Gastrocnemius medialis (tissue), 4 donors: ENCODE measurements at regions not wholly inside any gene's neighbourhood (a gene's known extent, or its start where the extent isn't known, plus 50 kb on each side); places are given as distances from the start of the nearest gene placed in this dataset.

Source experiments
- ATAC-seq, 2 donors: fragments of 150-250 bp; one replicate each; pipeline ENCODE4 v1.9.1; 2016
- DNase-seq, 2 donors: peaks; one replicate each; pipeline ENCODE4 v3.0.0-alpha.2; 2019
- H3K27ac ChIP-seq, 4 donors: fragments of 200-600 bp; sonication (generic); 1 replicate in 1 of 4; 2 replicates in 3 of 4; pipeline ENCODE4 v1.5.1; 2016 to 2018; ENCODE audit warnings: mild to moderate bottlenecking in 2 of 4, moderate library complexity in 1 of 4
- H3K27me3 ChIP-seq, 3 donors: fragments of 200-600 bp; sonication (generic) in 2 of 3; 1 replicate in 1 of 3; 2 replicates in 2 of 3; pipeline versions ENCODE4 v1.5.1 to v1.6.0; 2016 to 2019; ENCODE audit warnings: mild to moderate bottlenecking in 1 of 3, moderate library complexity in 1 of 3
- H3K36me3 ChIP-seq, 2 donors: fragments of 200-600 bp; sonication (generic) in 1 of 2; one replicate each; pipeline ENCODE4 v1.5.1; 2017 to 2018
- H3K4me1 ChIP-seq, 2 donors: fragments of 200-600 bp; sonication (generic) in 1 of 2; one replicate each; pipeline ENCODE4 v1.5.1; 2016 to 2017; ENCODE audit warnings: mild to moderate bottlenecking in 2 of 2
- H3K4me3 ChIP-seq, 4 donors: fragments of 200-600 bp; sonication (generic) in 3 of 4; 1 replicate in 1 of 4; 2 replicates in 3 of 4; pipeline ENCODE4 v1.5.1; 2016 to 2019; ENCODE audit warnings: mild to moderate bottlenecking in 2 of 4
- H3K9me3 ChIP-seq, 3 donors: fragments of 200-600 bp; sonication (generic) in 2 of 3; 1 replicate in 1 of 3; 2 replicates in 2 of 3; pipeline ENCODE4 v1.5.1; 2016 to 2019
- CTCF ChIP-seq, 5 experiments: fragments of 450-650 bp in 3 of 5; fragments of 200-600 bp in 2 of 5; sonication (generic) in 2 of 5; IDR thresholded peaks in 4 of 5; conservative IDR thresholded peaks in 1 of 5; 1 replicate in 4 of 5; 2 replicates in 1 of 5; pipeline ENCODE4 v1.5.1; 2016 to 2019; ENCODE audit warnings: antibody characterized with exemption in 5 of 5, mild to moderate bottlenecking in 3 of 5, moderate library complexity in 3 of 5
- POLR2A ChIP-seq, 2 donors: fragments of 450-650 bp; IDR thresholded peaks; one replicate each; pipeline ENCODE4 v1.6.1; 2017; ENCODE audit warnings: antibody characterized with exemption in 2 of 2, mild to moderate bottlenecking in 2 of 2, moderate library complexity in 2 of 2
- in situ Hi-C, 4 donors: fragments of 200-750 bp; cut with MboI; loops; one replicate each; pipeline versions ENCODE4 v1.15.0 to v1.8.0; 2017; ENCODE audit warnings: low sequenced_read_pairs in 4 of 4
- intact Hi-C: fragments of 100-400 bp; cut with DNase I; formaldehyde crosslinking; loops from one replicate; pipeline ENCODE4 v1.15.1; 2023; ENCODE audit warnings: low total_unique reads

- Histone ChIP-seq H3K4me3 (no peak overlapping the region), H3K27me3 (peaks cover 44 to 53% (median 48%) of the 10 kb centered on the region in 3 donors), H3K4me1 (no peaks in the 10 kb centered on the region), H3K9me3 (no peaks in the 10 kb centered on the region), H3K27ac (no peak overlapping the region), H3K36me3 (no peaks in the 10 kb centered on the region)
- no peak for ATAC-seq
- TF ChIP-seq CTCF (IDR thresholded peaks at IDR 0.05 in 4 of 5, conservative IDR thresholded peaks at IDR 0.05 in 1 of 5) = no peak
- TF ChIP-seq POLR2A (IDR thresholded peaks at IDR 0.05) = no peak
- no peak for DNase-seq
- in situ Hi-C loops = no loop called here
- intact Hi-C loops = no loop called here
These were observed 90.4 kb downstream of the RBFOX3 start for GRCh38 chr17:79520167-79521165.

GRCh38 chr17:79519601-79520000 lies 91.2 kb downstream of the RBFOX3 start:
- ATAC-seq = no peak
- H3K27me3 ChIP-seq = peaks cover 45 to 48% (median 45%) of the 10 kb centered on the region in 3 donors
- intact Hi-C loops (no loop called here), in situ Hi-C loops (no loop called here)
- H3K4me3 ChIP-seq = no peak overlapping the region
- H3K27ac ChIP-seq = no peak overlapping the region
- DNase-seq = no peak
- no peaks in the 10 kb centered on the region for H3K4me1 ChIP-seq
- no peaks in the 10 kb centered on the region for H3K36me3 ChIP-seq
- no peak for TF ChIP-seq CTCF (IDR thresholded peaks at IDR 0.05 in 4 of 5, conservative IDR thresholded peaks at IDR 0.05 in 1 of 5)
- TF ChIP-seq POLR2A (IDR thresholded peaks at IDR 0.05) = no peak
- H3K9me3 ChIP-seq = no peaks in the 10 kb centered on the region

GRCh38 chr17:79518585-79519523 lies 92.0 kb downstream of the RBFOX3 start:
- H3K9me3 ChIP-seq = no peaks in the 10 kb centered on the region
- in situ Hi-C loops = no loop called here
- no peak for DNase-seq
- intact Hi-C loops = no loop called here
- H3K36me3 ChIP-seq = no peaks in the 10 kb centered on the region
- no peak for TF ChIP-seq CTCF (IDR thresholded peaks at IDR 0.05 in 4 of 5, conservative IDR thresholded peaks at IDR 0.05 in 1 of 5)
- TF ChIP-seq POLR2A (IDR thresholded peaks at IDR 0.05) = no peak
- H3K4me1 ChIP-seq = no peaks in the 10 kb centered on the region
- H3K27me3 ChIP-seq = peaks cover 40 to 44% (median 43%) of the 10 kb centered on the region in 3 donors
- no peak overlapping the region for H3K4me3 ChIP-seq
- no peak overlapping the region for H3K27ac ChIP-seq
- no peak for ATAC-seq

- Histone ChIP-seq H3K4me3 (no peak overlapping the region), H3K27me3 (peaks cover 37 to 44% (median 38%) of the 10 kb centered on the region in 3 donors), H3K9me3 (no peaks in the 10 kb centered on the region), H3K4me1 (no peaks in the 10 kb centered on the region), H3K27ac (no peak overlapping the region), H3K36me3 (no peaks in the 10 kb centered on the region)
- DNase-seq (no peak), ATAC-seq (no peak)
- TF ChIP-seq POLR2A (IDR thresholded peaks at IDR 0.05) (no peak), CTCF (IDR thresholded peaks at IDR 0.05 in 4 of 5, conservative IDR thresholded peaks at IDR 0.05 in 1 of 5) (no peak)
- in situ Hi-C loops = no loop called here
- intact Hi-C loops = no loop called here
These were observed 92.8 kb downstream of the RBFOX3 start for GRCh38 chr17:79517827-79518584.
